CD4-positive, alpha-beta T cell (primary cell): ENCODE measurements at regions not wholly inside any gene's neighbourhood (a gene's known extent, or its start where the extent isn't known, plus 50 kb on each side); places are given as distances from the start of the nearest gene placed in this dataset.

Experiments used
- ATAC-seq: fragments of 200-7000 bp; cut with Tn5 transposase; one replicate; pipeline ENCODE4 v1.10.0; 2022; ENCODE audit warnings: mild to moderate bottlenecking; ENCODE audit not compliant: poor library complexity
- CTCF ChIA-PET: fragments of 350-600 bp; sonication (Branson Sonifier 250); formaldehyde crosslinking; loops from one replicate; lab custom pipeline; 2021; ENCODE audit warnings: antibody characterized with exemption, inconsistent platforms; lab: Charles Lee
- POLR2A ChIA-PET: fragments of 350-600 bp; sonication (Branson Sonifier 250); formaldehyde crosslinking; loops from one replicate; lab custom pipeline; 2021; ENCODE audit warnings: antibody characterized with exemption, inconsistent platforms; lab: Charles Lee
- DNase-seq, 14 experiments: peaks; one replicate each; pipeline ENCODE4 v3.0.0-alpha.2; 2013 to 2020; ENCODE audit warnings: mixed read lengths in 2 of 14
- H3K27ac ChIP-seq, 2 donors: one replicate each; pipeline versions ENCODE4 v1.5.1 to v1.7.0; 2013; ENCODE audit warnings: low read length in 2 of 2, low read depth in 1 of 2, mild to moderate bottlenecking in 1 of 2
- H3K27me3 ChIP-seq, 2 experiments: 1 replicate in 1 of 2; 2 replicates in 1 of 2; pipeline versions ENCODE4 v1.6.1 to v1.7.0; 2013; ENCODE audit warnings: low read length in 2 of 2, control low read depth in 1 of 2, mild to moderate bottlenecking in 1 of 2, moderate library complexity in 1 of 2; ENCODE audit not compliant: insufficient read depth in 2 of 2, control insufficient read depth in 1 of 2
- H3K36me3 ChIP-seq: one replicate; pipeline ENCODE4 v1.6.1; 2013; ENCODE audit warnings: low read length, control low read depth; ENCODE audit not compliant: insufficient read depth
- H3K4me1 ChIP-seq: one replicate; pipeline ENCODE4 v1.6.1; 2013; ENCODE audit warnings: low read length, control low read depth; ENCODE audit not compliant: insufficient read depth
- H3K4me3 ChIP-seq: one replicate; pipeline ENCODE4 v1.5.1; 2013; ENCODE audit warnings: mild to moderate bottlenecking, low read length, moderate library complexity
- H3K9me3 ChIP-seq, 2 experiments: 1 replicate in 1 of 2; 2 replicates in 1 of 2; pipeline versions ENCODE4 v1.6.1 to v1.7.0; 2013; ENCODE audit warnings: low read length in 2 of 2, mild to moderate bottlenecking in 2 of 2, control low read depth in 1 of 2, moderate library complexity in 1 of 2; ENCODE audit not compliant: control insufficient read depth in 1 of 2, insufficient read depth in 1 of 2
- H3K27ac Mint-ChIP-seq: one replicate; pipeline ENCODE4 v1.8.0; 2020; ENCODE audit warnings: mixed read lengths
- H3K27me3 Mint-ChIP-seq: one replicate; pipeline ENCODE4 v1.8.0; 2021; ENCODE audit warnings: mixed read lengths
- H3K36me3 Mint-ChIP-seq: one replicate; pipeline ENCODE4 v1.8.0; 2021; ENCODE audit warnings: low read depth, mixed read lengths
- H3K4me1 Mint-ChIP-seq: one replicate; pipeline ENCODE4 v1.8.0; 2021; ENCODE audit warnings: low read depth, mixed read lengths
- H3K4me3 Mint-ChIP-seq: one replicate; pipeline ENCODE4 v1.8.0; 2020; ENCODE audit warnings: mild to moderate bottlenecking, mixed read lengths
- H3K9me3 Mint-ChIP-seq: one replicate; pipeline ENCODE4 v1.8.0; 2020; ENCODE audit warnings: mixed read lengths
- CTCF ChIP-seq: fragments of 200-600 bp; IDR thresholded peaks from one replicate; pipeline ENCODE4 v1.8.0; 2022; ENCODE audit warnings: antibody characterized with exemption, mild to moderate bottlenecking
- intact Hi-C, 2 experiments: fragments of 100-400 bp; cut with DNase I in 1 of 2; cut with micrococcal nuclease in 1 of 2; formaldehyde crosslinking; loops; one replicate each; pipeline versions ENCODE4 v1.15.1 to v1.9.0; 2023 to 2025; cut with DNase I, micrococcal nuclease

- no peak overlapping the region for H3K4me3 Mint-ChIP-seq
- intact Hi-C loops: no loop called here
- Histone ChIP-seq H3K9me3 (peaks cover 0 to 5% of the 10 kb centered on the region in 2 experiments), H3K27me3 (no peaks in the 10 kb centered on the region), H3K27ac (no peak overlapping the region), H3K36me3 (no peaks in the 10 kb centered on the region), H3K4me3 (no peak overlapping the region), H3K4me1 (no peaks in the 10 kb centered on the region)
- no peaks in the 10 kb centered on the region for H3K36me3 Mint-ChIP-seq
- H3K27me3 Mint-ChIP-seq: peaks cover 12% of the 10 kb centered on the region
- H3K4me1 Mint-ChIP-seq: no peaks in the 10 kb centered on the region
- DNase-seq (no peak), ATAC-seq (no peak)
- ChIA-PET CTCF (no interaction called here), POLR2A (no interaction called here)
- H3K27ac Mint-ChIP-seq: no peak overlapping the region
- no peak for TF ChIP-seq CTCF
- H3K9me3 Mint-ChIP-seq: peaks cover 8% of the 10 kb centered on the region
Observed at GRCh38 chr16:86252596-86252995, 257.7 kb upstream of the FOXF1 start.

GRCh38 chr16:86255966-86256365, 254.4 kb upstream of the FOXF1 start:
- H3K27me3 Mint-ChIP-seq: peaks cover 23% of the 10 kb centered on the region
- ChIA-PET CTCF (no interaction called here), POLR2A (no interaction called here)

GRCh38 chr16:86256995-86257394, 253.3 kb upstream of the FOXF1 start:
- ATAC-seq (no peak), DNase-seq (no peak)
- CTCF ChIA-PET: no interaction called here
- Mint-ChIP-seq H3K36me3 (no peaks in the 10 kb centered on the region), H3K4me1 (no peaks in the 10 kb centered on the region), H3K9me3 (peaks cover 8% of the 10 kb centered on the region), H3K4me3 (no peak overlapping the region), H3K27ac (no peak overlapping the region), H3K27me3 (peaks cover 20% of the 10 kb centered on the region)
- Histone ChIP-seq H3K27ac (no peak overlapping the region), H3K36me3 (no peaks in the 10 kb centered on the region), H3K4me1 (no peaks in the 10 kb centered on the region), H3K9me3 (no peaks in the 10 kb centered on the region), H3K4me3 (no peak overlapping the region), H3K27me3 (peaks cover 2 to 8% of the 10 kb centered on the region in 2 experiments)
- POLR2A ChIA-PET: no interaction called here
- TF ChIP-seq CTCF: no peak
- intact Hi-C loops: no loop called here

More at GRCh38 chr16:86255966-86256365, 254.4 kb upstream of the FOXF1 start:
- peaks cover 2 to 8% of the 10 kb centered on the region in 2 experiments for H3K27me3 ChIP-seq
- no peak overlapping the region for H3K4me3 ChIP-seq
- intact Hi-C loops: no loop called here
- no peak for ATAC-seq
- no peak overlapping the region for H3K27ac Mint-ChIP-seq
- no peak for TF ChIP-seq CTCF
- H3K4me3 Mint-ChIP-seq: no peak overlapping the region
- H3K9me3 ChIP-seq: no peaks in the 10 kb centered on the region
- no peak overlapping the region for H3K27ac ChIP-seq
- H3K36me3 Mint-ChIP-seq: no peaks in the 10 kb centered on the region
- no peaks in the 10 kb centered on the region for H3K36me3 ChIP-seq
- no peaks in the 10 kb centered on the region for H3K4me1 Mint-ChIP-seq
- no peak for DNase-seq
- H3K4me1 ChIP-seq: no peaks in the 10 kb centered on the region
- peaks cover 8% of the 10 kb centered on the region for H3K9me3 Mint-ChIP-seq
